ENCODE measurements at regions not wholly inside any gene's neighbourhood (a gene's known extent, or its start where the extent isn't known, plus 50 kb on each side); places are given as distances from the start of the nearest gene placed in this dataset.
"Not testable (repeated sequence)": the region's sequence is repeated elsewhere in the genome, so short reads cannot be mapped to it uniquely, and the experiment has no call there.

DNA sequence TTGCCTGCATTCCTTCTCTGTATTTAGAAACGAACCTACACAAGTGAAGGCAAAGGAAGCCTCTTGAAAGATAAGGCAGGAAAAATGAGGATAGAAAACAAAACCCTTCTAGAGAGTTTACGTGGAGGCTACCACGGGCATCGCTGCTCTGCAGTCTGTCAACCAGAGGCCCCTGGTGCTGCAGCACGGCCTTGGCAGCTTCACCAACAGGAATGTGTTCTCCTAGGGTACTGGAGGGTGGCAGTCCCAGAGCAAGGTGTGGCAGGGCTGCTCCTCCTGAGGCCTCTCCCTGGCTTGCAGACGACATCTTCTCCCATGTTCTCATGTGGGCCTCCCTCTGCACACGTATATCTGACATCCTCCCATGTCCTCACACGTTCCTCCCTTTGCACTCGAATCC, 57.6 kb upstream of the SAMD11 start:
- TF ChIP-seq, protein P1, sequence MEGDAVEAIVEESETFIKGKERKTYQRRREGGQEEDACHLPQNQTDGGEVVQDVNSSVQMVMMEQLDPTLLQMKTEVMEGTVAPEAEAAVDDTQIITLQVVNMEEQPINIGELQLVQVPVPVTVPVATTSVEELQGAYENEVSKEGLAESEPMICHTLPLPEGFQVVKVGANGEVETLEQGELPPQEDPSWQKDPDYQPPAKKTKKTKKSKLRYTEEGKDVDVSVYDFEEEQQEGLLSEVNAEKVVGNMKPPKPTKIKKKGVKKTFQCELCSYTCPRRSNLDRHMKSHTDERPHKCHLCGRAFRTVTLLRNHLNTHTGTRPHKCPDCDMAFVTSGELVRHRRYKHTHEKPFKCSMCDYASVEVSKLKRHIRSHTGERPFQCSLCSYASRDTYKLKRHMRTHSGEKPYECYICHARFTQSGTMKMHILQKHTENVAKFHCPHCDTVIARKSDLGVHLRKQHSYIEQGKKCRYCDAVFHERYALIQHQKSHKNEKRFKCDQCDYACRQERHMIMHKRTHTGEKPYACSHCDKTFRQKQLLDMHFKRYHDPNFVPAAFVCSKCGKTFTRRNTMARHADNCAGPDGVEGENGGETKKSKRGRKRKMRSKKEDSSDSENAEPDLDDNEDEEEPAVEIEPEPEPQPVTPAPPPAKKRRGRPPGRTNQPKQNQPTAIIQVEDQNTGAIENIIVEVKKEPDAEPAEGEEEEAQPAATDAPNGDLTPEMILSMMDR (conservative IDR thresholded peaks at IDR 0.05; ENCODE audit: low read length), result no peak
- TF ChIP-seq EZH2phosphoT487 (IDR thresholded peaks at IDR 0.05; ENCODE audit: borderline replicate concordance), result no peak
- Histone ChIP-seq H3K9me2 (replicated peaks; ENCODE audit: low read depth, low read length) (no peaks in the 10 kb centered on the region), H3K4me2 (ENCODE audit: low read depth, low read length, poor library complexity, severe bottlenecking) (no peak overlapping the region), H3K9me3 (ENCODE audit: insufficient read depth, low read depth, low read length) (no peaks in the 10 kb centered on the region), H3F3A (ENCODE audit: low read depth) (no peaks in the 10 kb centered on the region), H3K4me1 (ENCODE audit: insufficient read depth, low read length, poor library complexity, severe bottlenecking) (peaks cover 4% of the 10 kb centered on the region), H2AFZ (ENCODE audit: low read length) (no peak overlapping the region), H3K9ac (ENCODE audit: low read depth, low read length, poor library complexity, severe bottlenecking) (no peak overlapping the region), H3K79me2 (ENCODE audit: insufficient read depth, low read length) (no peaks in the 10 kb centered on the region), H3K36me3 (ENCODE audit: insufficient read depth, low read length) (no peaks in the 10 kb centered on the region), H4K20me1 (ENCODE audit: insufficient read depth, low read length, poor library complexity, severe bottlenecking) (no peaks in the 10 kb centered on the region), H3K27me3 (ENCODE audit: insufficient read depth, low read length, poor library complexity, severe bottlenecking) (no peaks in the 10 kb centered on the region), H3K4me3 (ENCODE audit: low read length, poor library complexity, severe bottlenecking) (no peak overlapping the region)

DNA sequence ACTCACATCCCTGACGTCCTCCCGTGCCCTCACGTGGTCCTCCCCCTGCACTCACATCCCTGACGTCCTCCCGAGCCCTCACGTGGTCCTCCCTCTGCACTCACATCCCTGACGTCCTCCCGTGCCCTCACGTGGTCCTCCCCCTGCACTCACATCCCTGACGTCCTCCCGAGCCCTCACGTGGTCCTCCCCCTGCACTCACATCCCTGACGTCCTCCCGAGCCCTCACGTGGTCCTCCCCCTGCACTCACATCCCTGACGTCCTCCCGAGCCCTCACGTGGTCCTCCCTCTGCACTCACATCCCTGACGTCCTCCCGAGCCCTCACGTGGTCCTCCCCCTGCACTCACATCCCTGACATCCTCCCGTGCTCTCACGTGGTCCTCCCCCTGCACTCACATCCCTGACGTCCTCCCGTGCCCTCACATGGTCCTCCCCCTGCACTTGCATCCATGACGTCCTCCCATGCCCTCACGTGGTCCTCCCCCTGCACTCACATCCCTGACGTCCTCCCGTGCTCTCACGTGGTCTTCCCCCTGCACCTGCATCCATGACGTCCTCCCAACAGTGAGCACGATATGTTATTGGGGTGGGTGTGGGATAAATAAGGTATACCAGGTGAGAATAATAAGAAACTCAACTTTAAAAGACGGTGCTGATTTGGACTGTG, 57.0 kb upstream of the SAMD11 start:
- H3K9ac ChIP-seq (ENCODE audit: low read depth, low read length, poor library complexity, severe bottlenecking), result not testable (repeated sequence)

DNA sequence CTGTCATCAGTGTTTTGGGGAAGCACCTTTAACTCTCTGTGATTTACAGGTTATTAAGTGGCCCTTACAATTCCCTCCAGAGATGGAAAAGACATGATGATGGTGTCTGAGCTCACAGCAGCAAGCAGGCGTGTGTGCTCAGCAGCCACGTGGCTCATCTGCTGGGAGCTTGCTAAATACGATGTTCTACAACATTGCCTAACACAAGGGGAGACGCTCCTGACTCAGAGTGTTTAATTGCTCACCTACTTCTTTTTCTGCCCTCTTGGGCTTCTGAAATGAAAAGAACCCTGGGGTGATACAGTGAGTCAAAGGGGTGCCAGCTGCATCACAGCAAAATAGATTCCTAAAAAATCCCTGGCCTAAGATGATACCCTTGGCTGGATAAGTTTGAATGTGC, 56.2 kb upstream of the SAMD11 start:
- H3K9me3 ChIP-seq (ENCODE audit: insufficient read depth, low read depth, low read length); H3K9me2 ChIP-seq (replicated peaks; ENCODE audit: low read depth, low read length); H3K36me3 ChIP-seq (ENCODE audit: insufficient read depth, low read length); H3K9ac ChIP-seq (ENCODE audit: low read depth, low read length, poor library complexity, severe bottlenecking); H4K20me1 ChIP-seq (ENCODE audit: insufficient read depth, low read length, poor library complexity, severe bottlenecking); H3K4me2 ChIP-seq (ENCODE audit: low read depth, low read length, poor library complexity, severe bottlenecking); H2AFZ ChIP-seq (ENCODE audit: low read length); H3K4me3 ChIP-seq (ENCODE audit: low read length, poor library complexity, severe bottlenecking); H3K4me1 ChIP-seq (ENCODE audit: insufficient read depth, low read length, poor library complexity, severe bottlenecking); H3K79me2 ChIP-seq (ENCODE audit: insufficient read depth, low read length); H3K27me3 ChIP-seq (ENCODE audit: insufficient read depth, low read length, poor library complexity, severe bottlenecking); H3F3A ChIP-seq (ENCODE audit: low read depth): not testable (repeated sequence)

More for the DNA sequence above, 57.0 kb upstream of the SAMD11 start:
- H3K79me2 ChIP-seq (ENCODE audit: insufficient read depth, low read length); H3K27me3 ChIP-seq (ENCODE audit: insufficient read depth, low read length, poor library complexity, severe bottlenecking); H4K20me1 ChIP-seq (ENCODE audit: insufficient read depth, low read length, poor library complexity, severe bottlenecking); H2AFZ ChIP-seq (ENCODE audit: low read length); H3F3A ChIP-seq (ENCODE audit: low read depth); H3K4me2 ChIP-seq (ENCODE audit: low read depth, low read length, poor library complexity, severe bottlenecking); H3K4me3 ChIP-seq (ENCODE audit: low read length, poor library complexity, severe bottlenecking); H3K9me2 ChIP-seq (replicated peaks; ENCODE audit: low read depth, low read length); H3K36me3 ChIP-seq (ENCODE audit: insufficient read depth, low read length); H3K4me1 ChIP-seq (ENCODE audit: insufficient read depth, low read length, poor library complexity, severe bottlenecking); H3K9me3 ChIP-seq (ENCODE audit: insufficient read depth, low read depth, low read length): not testable (repeated sequence)

DNA sequence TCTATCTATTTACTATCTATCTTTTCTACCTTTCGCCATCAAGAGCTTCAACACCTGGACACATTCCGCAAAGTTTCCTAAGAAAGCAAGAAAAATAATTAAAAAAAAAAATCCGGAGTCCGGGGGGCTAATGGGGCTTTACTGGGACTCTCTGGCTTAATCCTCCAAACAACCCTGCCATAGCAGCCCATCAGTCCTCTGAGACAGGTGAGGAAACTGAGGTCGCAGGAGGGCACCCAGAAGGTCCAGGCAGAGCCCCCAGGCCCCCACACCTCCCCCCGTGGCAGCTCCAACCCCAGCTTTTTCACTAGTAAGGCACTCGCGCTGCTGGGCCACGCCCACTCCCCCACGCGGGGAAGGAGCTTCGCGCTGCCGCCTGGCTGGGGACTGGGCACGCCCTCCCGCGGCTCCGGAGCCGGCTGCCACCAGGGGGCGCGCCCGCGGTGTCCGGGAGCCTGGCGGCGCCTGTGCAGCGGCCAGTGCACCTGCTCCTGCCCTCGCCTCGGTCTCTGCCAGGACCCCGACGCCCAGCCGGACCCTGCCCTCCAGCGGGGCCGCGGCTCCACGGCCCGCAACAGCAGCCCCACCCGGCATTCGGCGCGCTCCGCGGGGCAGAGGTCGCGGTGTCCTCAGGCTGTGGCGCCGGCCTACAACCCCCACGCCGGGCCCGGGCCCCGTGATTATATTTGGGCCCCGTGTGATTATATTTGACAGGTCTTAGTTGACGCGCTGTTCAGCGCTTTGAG, 54.1 kb upstream of the SAMD11 start:
- H3K4me3 ChIP-seq (ENCODE audit: low read length, poor library complexity, severe bottlenecking), result peak overlapping the region; percentile 44
- no peaks in the 10 kb centered on the region for H3K79me2 ChIP-seq (ENCODE audit: insufficient read depth, low read length)
- H3K27me3 ChIP-seq (ENCODE audit: insufficient read depth, low read length, poor library complexity, severe bottlenecking), result no peaks in the 10 kb centered on the region
- H3K36me3 ChIP-seq (ENCODE audit: insufficient read depth, low read length), result no peaks in the 10 kb centered on the region
- peaks cover 7% of the 10 kb centered on the region for H3K4me1 ChIP-seq (ENCODE audit: insufficient read depth, low read length, poor library complexity, severe bottlenecking)
- H3K9ac ChIP-seq (ENCODE audit: low read depth, low read length, poor library complexity, severe bottlenecking), result no peak overlapping the region
- no peak overlapping the region for H2AFZ ChIP-seq (ENCODE audit: low read length)
- no peaks in the 10 kb centered on the region for H3K9me2 ChIP-seq (replicated peaks; ENCODE audit: low read depth, low read length)
- H4K20me1 ChIP-seq (ENCODE audit: insufficient read depth, low read length, poor library complexity, severe bottlenecking), result no peaks in the 10 kb centered on the region
- no peaks in the 10 kb centered on the region for H3F3A ChIP-seq (ENCODE audit: low read depth)
- peak overlapping the region; percentile 57 for H3K4me2 ChIP-seq (ENCODE audit: low read depth, low read length, poor library complexity, severe bottlenecking)
- no peaks in the 10 kb centered on the region for H3K9me3 ChIP-seq (ENCODE audit: insufficient read depth, low read depth, low read length)
- TF ChIP-seq, protein P1 (conservative IDR thresholded peaks at IDR 0.05; ENCODE audit: low read length), result peak; percentile 57
- TF ChIP-seq EZH2phosphoT487 (IDR thresholded peaks at IDR 0.05; ENCODE audit: borderline replicate concordance), result no peak

Measured in Loucy (cell line).